OCI-LY3 (cell line): ENCODE measurements at regions not wholly inside any gene's neighbourhood (a gene's known extent, or its start where the extent isn't known, plus 50 kb on each side); places are given as distances from the start of the nearest gene placed in this dataset.

Source experiments
- EZH2phosphoT487 ChIP-seq: fragments of 200-600 bp; shearing (Covaris generic); IDR thresholded peaks from 2 replicates; pipeline ENCODE4 v1.6.1; 2018; ENCODE audit warnings: antibody characterized with exemption, mixed run types, low read depth
- TF ChIP-seq, protein P1 (sequence below): fragments of 200-600, 300-600 bp; sonication (generic); IDR thresholded peaks from 2 replicates; pipeline ENCODE4 v1.5.1; 2014; ENCODE audit warnings: antibody characterized with exemption, low read length, low read depth

GRCh38 chr16:49061137-49061714 is 220.4 kb downstream of the CBLN1 start:
- TF ChIP-seq, protein P1, sequence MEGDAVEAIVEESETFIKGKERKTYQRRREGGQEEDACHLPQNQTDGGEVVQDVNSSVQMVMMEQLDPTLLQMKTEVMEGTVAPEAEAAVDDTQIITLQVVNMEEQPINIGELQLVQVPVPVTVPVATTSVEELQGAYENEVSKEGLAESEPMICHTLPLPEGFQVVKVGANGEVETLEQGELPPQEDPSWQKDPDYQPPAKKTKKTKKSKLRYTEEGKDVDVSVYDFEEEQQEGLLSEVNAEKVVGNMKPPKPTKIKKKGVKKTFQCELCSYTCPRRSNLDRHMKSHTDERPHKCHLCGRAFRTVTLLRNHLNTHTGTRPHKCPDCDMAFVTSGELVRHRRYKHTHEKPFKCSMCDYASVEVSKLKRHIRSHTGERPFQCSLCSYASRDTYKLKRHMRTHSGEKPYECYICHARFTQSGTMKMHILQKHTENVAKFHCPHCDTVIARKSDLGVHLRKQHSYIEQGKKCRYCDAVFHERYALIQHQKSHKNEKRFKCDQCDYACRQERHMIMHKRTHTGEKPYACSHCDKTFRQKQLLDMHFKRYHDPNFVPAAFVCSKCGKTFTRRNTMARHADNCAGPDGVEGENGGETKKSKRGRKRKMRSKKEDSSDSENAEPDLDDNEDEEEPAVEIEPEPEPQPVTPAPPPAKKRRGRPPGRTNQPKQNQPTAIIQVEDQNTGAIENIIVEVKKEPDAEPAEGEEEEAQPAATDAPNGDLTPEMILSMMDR: no peak
- no peak for TF ChIP-seq EZH2phosphoT487
